KOPT-K1 (cell line): ENCODE measurements at regions not wholly inside any gene's neighbourhood (a gene's known extent, or its start where the extent isn't known, plus 50 kb on each side); places are given as distances from the start of the nearest gene placed in this dataset.
A peak's percentile ranks its signal among the peaks of the same experiment; 100 is the strongest.

Experiments used
- H3K27ac ChIP-seq: fragments of 200-600 bp; sonication (generic); 2 replicates; pipeline ENCODE4 v1.5.1; 2016; ENCODE audit warnings: antibody characterized with exemption, mild to moderate bottlenecking, low read depth, low read length; ENCODE audit not compliant: poor library complexity, severe bottlenecking
- H3K36me3 ChIP-seq: fragments of 200-600 bp; sonication (generic); 2 replicates; pipeline ENCODE4 v1.5.1; 2017; ENCODE audit warnings: antibody characterized with exemption, mild to moderate bottlenecking, low read length, moderate library complexity; ENCODE audit not compliant: insufficient read depth
- H3K9me3 ChIP-seq: fragments of 200-600 bp; sonication (generic); 2 replicates; pipeline ENCODE4 v1.5.1; 2017; ENCODE audit warnings: antibody characterized with exemption, low read length, mild to moderate bottlenecking; ENCODE audit not compliant: insufficient read depth, poor library complexity, severe bottlenecking

- Histone ChIP-seq H3K27ac (no peak overlapping the region), H3K9me3 (no peaks in the 10 kb centered on the region), H3K36me3 (no peaks in the 10 kb centered on the region)
These were observed 130.2 kb upstream of the DLX2 start for GRCh38 chr2:172232708-172233396.

- H3K27ac ChIP-seq = peak overlapping the region; percentile 67
- H3K9me3 ChIP-seq = no peaks in the 10 kb centered on the region
- H3K36me3 ChIP-seq = no peaks in the 10 kb centered on the region
These were observed 131.5 kb upstream of the DLX2 start for GRCh38 chr2:172233987-172234715.

- no peaks in the 10 kb centered on the region for H3K36me3 ChIP-seq
- H3K9me3 ChIP-seq = no peaks in the 10 kb centered on the region
- H3K27ac ChIP-seq = peak overlapping the region; percentile 67
These were observed 132.3 kb upstream of the DLX2 start for GRCh38 chr2:172234716-172235691.

- Histone ChIP-seq H3K27ac (no peak overlapping the region), H3K9me3 (no peaks in the 10 kb centered on the region), H3K36me3 (no peaks in the 10 kb centered on the region)
These were observed 137.4 kb upstream of the DLX2 start for GRCh38 chr2:172239944-172240590.

- Histone ChIP-seq H3K36me3 (no peaks in the 10 kb centered on the region), H3K9me3 (no peaks in the 10 kb centered on the region), H3K27ac (no peak overlapping the region)
These were observed 138.5 kb upstream of the DLX2 start for GRCh38 chr2:172241222-172241621.

- Histone ChIP-seq H3K27ac (no peak overlapping the region), H3K36me3 (no peaks in the 10 kb centered on the region), H3K9me3 (no peaks in the 10 kb centered on the region)
These were observed 139.8 kb upstream of the DLX2 start for GRCh38 chr2:172242471-172242870.

- no peak overlapping the region for H3K27ac ChIP-seq
- H3K9me3 ChIP-seq = no peaks in the 10 kb centered on the region
- no peaks in the 10 kb centered on the region for H3K36me3 ChIP-seq
These were observed 140.3 kb upstream of the DLX2 start for GRCh38 chr2:172242961-172243360.

- no peaks in the 10 kb centered on the region for H3K9me3 ChIP-seq
- H3K27ac ChIP-seq = no peak overlapping the region
- no peaks in the 10 kb centered on the region for H3K36me3 ChIP-seq
These were observed 141.9 kb upstream of the DLX2 start for GRCh38 chr2:172244419-172245130.

- no peaks in the 10 kb centered on the region for H3K9me3 ChIP-seq
- no peaks in the 10 kb centered on the region for H3K36me3 ChIP-seq
- no peak overlapping the region for H3K27ac ChIP-seq
These were observed 143.9 kb upstream of the DLX2 start for GRCh38 chr2:172246649-172247048.

GRCh38 chr2:172247203-172247602 is 144.5 kb upstream of the DLX2 start:
- Histone ChIP-seq H3K36me3 (no peaks in the 10 kb centered on the region), H3K9me3 (no peaks in the 10 kb centered on the region), H3K27ac (no peak overlapping the region)

- no peaks in the 10 kb centered on the region for H3K9me3 ChIP-seq
- no peaks in the 10 kb centered on the region for H3K36me3 ChIP-seq
- no peak overlapping the region for H3K27ac ChIP-seq
These were observed 145.7 kb upstream of the DLX2 start for GRCh38 chr2:172248381-172248780.

- Histone ChIP-seq H3K9me3 (no peaks in the 10 kb centered on the region), H3K36me3 (no peaks in the 10 kb centered on the region), H3K27ac (no peak overlapping the region)
These were observed 146.1 kb upstream of the DLX2 start for GRCh38 chr2:172248785-172249187.

GRCh38 chr2:172249334-172249733 is 146.6 kb upstream of the DLX2 start:
- no peaks in the 10 kb centered on the region for H3K9me3 ChIP-seq
- H3K27ac ChIP-seq = no peak overlapping the region
- no peaks in the 10 kb centered on the region for H3K36me3 ChIP-seq

GRCh38 chr2:172249986-172250385 is 147.3 kb upstream of the DLX2 start:
- no peaks in the 10 kb centered on the region for H3K36me3 ChIP-seq
- H3K9me3 ChIP-seq = no peaks in the 10 kb centered on the region
- no peak overlapping the region for H3K27ac ChIP-seq
